D721Med (cell line): ENCODE measurements at regions not wholly inside any gene's neighbourhood (a gene's known extent, or its start where the extent isn't known, plus 50 kb on each side); places are given as distances from the start of the nearest gene placed in this dataset.

Experiments
- DNase-seq: peaks from one replicate; pipeline ENCODE4 v3.0.0; 2011; ENCODE audit warnings: low spot score; ENCODE audit not compliant: insufficient read length
- FAIRE-seq: peaks from 2 replicates; lab custom pipeline; 2011; peaks lifted over from hg19 to GRCh38; lab: Jason Lieb, UNC
- TF ChIP-seq, protein P1 (sequence below): IDR thresholded peaks from 2 replicates; pipeline ENCODE4 v1.5.1; 2012; ENCODE audit warnings: mild to moderate bottlenecking, control low read depth; ENCODE audit not compliant: insufficient read depth; ENCODE audit errors: missing control alignments

DNA sequence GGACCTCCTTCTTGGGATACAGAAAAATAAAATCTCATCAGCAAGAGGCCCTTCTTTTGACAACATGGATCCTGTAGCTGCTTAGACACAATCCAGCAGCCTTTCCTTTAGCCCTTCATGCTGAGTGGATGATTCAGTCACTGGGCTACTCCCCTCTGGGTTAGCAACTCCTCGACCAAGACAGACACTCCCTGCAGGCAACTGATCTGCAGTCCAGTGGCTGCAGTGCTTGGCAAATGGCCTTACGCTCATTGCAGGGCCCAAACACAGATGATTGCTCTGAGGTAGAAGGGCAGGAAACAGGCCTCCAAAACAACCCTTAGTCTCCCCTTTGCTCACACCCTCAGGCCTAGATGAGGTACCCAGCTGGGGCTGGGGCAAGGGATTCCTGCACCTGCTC lies 73.2 kb upstream of the OPCML start:
- DNase-seq (no peak), FAIRE-seq (no peak)
- TF ChIP-seq, protein P1, sequence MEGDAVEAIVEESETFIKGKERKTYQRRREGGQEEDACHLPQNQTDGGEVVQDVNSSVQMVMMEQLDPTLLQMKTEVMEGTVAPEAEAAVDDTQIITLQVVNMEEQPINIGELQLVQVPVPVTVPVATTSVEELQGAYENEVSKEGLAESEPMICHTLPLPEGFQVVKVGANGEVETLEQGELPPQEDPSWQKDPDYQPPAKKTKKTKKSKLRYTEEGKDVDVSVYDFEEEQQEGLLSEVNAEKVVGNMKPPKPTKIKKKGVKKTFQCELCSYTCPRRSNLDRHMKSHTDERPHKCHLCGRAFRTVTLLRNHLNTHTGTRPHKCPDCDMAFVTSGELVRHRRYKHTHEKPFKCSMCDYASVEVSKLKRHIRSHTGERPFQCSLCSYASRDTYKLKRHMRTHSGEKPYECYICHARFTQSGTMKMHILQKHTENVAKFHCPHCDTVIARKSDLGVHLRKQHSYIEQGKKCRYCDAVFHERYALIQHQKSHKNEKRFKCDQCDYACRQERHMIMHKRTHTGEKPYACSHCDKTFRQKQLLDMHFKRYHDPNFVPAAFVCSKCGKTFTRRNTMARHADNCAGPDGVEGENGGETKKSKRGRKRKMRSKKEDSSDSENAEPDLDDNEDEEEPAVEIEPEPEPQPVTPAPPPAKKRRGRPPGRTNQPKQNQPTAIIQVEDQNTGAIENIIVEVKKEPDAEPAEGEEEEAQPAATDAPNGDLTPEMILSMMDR = no peak

DNA sequence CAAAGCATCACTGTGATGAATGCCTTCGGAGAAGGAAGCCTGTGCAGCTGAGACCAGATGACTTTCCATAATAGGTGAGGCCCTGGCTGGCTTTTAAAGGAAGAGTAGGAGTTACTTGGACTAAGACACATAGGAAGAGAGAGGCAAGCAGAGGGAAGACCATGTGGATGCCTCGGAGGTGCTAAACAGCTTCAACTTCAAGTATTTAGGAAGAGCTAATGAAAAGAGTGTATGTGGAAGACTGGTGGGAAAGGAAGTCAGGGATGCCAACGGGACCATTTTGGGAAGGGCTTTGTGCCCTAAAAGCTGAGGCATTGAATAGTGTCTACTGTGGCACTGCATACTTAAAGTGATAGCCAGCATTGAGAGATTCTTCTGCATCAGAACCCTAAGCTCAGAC lies 69.3 kb upstream of the OPCML start:
- no peak for FAIRE-seq
- DNase-seq = no peak
- TF ChIP-seq, protein P1 = no peak

GRCh38 chr11:133600786-133601185 lies 68.5 kb upstream of the OPCML start:
- TF ChIP-seq, protein P1 = no peak
- DNase-seq = no peak
- FAIRE-seq = no peak

- no peak for FAIRE-seq
Measured at GRCh38 chr11:133600306-133600705, 68.0 kb upstream of the OPCML start.

DNA sequence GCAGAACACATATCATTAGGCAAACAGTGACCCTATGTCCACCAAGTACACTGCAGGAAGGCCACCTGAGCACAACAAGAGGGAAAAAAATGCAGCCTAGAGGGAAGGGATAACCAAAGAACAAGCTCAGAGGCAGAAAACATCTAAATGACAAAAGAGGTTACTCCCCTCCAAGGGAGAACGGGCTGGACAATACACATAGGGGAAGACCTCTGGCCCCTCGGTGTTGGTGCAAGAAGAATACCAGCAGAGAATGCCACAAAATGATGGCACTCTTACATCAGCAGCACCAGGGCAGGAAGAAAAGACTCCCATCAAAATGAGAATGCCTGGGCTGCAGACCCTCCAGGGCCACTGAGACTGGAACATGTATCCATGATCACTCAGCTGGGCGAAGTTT lies 66.6 kb upstream of the OPCML start:
- TF ChIP-seq, protein P1 = no peak
- FAIRE-seq (no peak), DNase-seq (no peak)

More at GRCh38 chr11:133600306-133600705, 68.0 kb upstream of the OPCML start:
- TF ChIP-seq, protein P1 = no peak
- DNase-seq = no peak

GRCh38 chr11:133597236-133597635 lies 64.9 kb upstream of the OPCML start:
- FAIRE-seq = no peak
- TF ChIP-seq, protein P1 = no peak
- no peak for DNase-seq

GRCh38 chr11:133595998-133596590 lies 63.8 kb upstream of the OPCML start:
- no peak for DNase-seq
- TF ChIP-seq, protein P1 = no peak
- no peak for FAIRE-seq
